HepG2 (cell line): ENCODE measurements at regions not wholly inside any gene's neighbourhood (a gene's known extent, or its start where the extent isn't known, plus 50 kb on each side); places are given as distances from the start of the nearest gene placed in this dataset.

ENCODE experiments used
- ATAC-seq: fragments of 200-7000 bp; cut with Tn5 transposase; 3 replicates; pipeline ENCODE4 v1.9.1; 2020; ENCODE audit warnings: mild to moderate bottlenecking, moderate library complexity
- BruUV-seq: library from RNA; stranded (reverse); fragments of 400-500 nt; replicated peaks from 2 replicates; lab custom pipeline; 2021; lab: Mats Ljungman, UMichigan
- CTCF ChIA-PET: fragments of 300-600 bp; formaldehyde crosslinking; extraction: SDS; loops from one replicate; lab custom pipeline; 2021; ENCODE audit warnings: low total read pairs, inconsistent platforms, low intra/inter-chr PET ratio; lab: Yijun Ruan, JAX
- POLR2A ChIA-PET: fragments of 350-600 bp; sonication (Branson Sonifier 250); formaldehyde crosslinking; loops from one replicate; lab custom pipeline; 2020; ENCODE audit warnings: antibody characterized with exemption, inconsistent platforms; lab: Yijun Ruan, JAX
- DNase-seq: peaks from one replicate; pipeline ENCODE4 v3.0.0-alpha.2; 2015; ENCODE audit warnings: low spot score
- FAIRE-seq: peaks from 3 replicates; lab custom pipeline; 2011; peaks lifted over from hg19 to GRCh38; lab: Jason Lieb, UNC
- H2AFZ ChIP-seq: one replicate; pipeline ENCODE4 v1.6.1; 2011; ENCODE audit warnings: low read length, inconsistent platforms
- H3K27ac ChIP-seq: fragments of 300-600 bp; 3 replicates; pipeline ENCODE4 v1.8.0; 2011; ENCODE audit warnings: mixed run types, mild to moderate bottlenecking, mixed read lengths, low read length, inconsistent platforms; ENCODE audit not compliant: insufficient read depth; ENCODE audit errors: extremely low read length
- H3K27me3 ChIP-seq, 2 experiments: fragments of 200-600 bp in 1 of 2; 2 replicates in 1 of 2; 3 replicates in 1 of 2; pipeline versions ENCODE4 v1.6.0 to v1.8.0; 2011; ENCODE audit warnings: low read length in 2 of 2, mild to moderate bottlenecking in 2 of 2, moderate library complexity in 2 of 2, inconsistent platforms in 1 of 2; ENCODE audit not compliant: insufficient read depth in 2 of 2, control insufficient read depth in 1 of 2
- H3K36me3 ChIP-seq, 2 experiments: fragments of 200-600 bp in 1 of 2; replicated peaks in 1 of 2; 2 replicates in 1 of 2; 3 replicates in 1 of 2; pipeline versions ENCODE4 v1.5.1 to v1.8.0; 2011; ENCODE audit warnings: low read length in 2 of 2, inconsistent platforms in 1 of 2; ENCODE audit not compliant: insufficient read depth in 2 of 2, control insufficient read depth in 1 of 2
- H3K4me1 ChIP-seq: 2 replicates; pipeline ENCODE4 v1.5.1; 2012; ENCODE audit warnings: low read length, inconsistent platforms; ENCODE audit not compliant: insufficient read depth
- H3K4me2 ChIP-seq: 2 replicates; pipeline ENCODE4 v1.6.0; 2011; ENCODE audit warnings: low read depth, low read length, inconsistent platforms
- H3K4me3 ChIP-seq, 3 experiments: fragments of 200-600 bp in 1 of 3; sonication (generic), shearing (Covaris generic) in 1 of 3; replicated peaks in 1 of 3; 2 replicates each; pipeline ENCODE4 v1.5.1; 2011 to 2016; ENCODE audit warnings: low read length in 3 of 3, inconsistent platforms in 2 of 3, low read depth in 2 of 3, mild to moderate bottlenecking in 2 of 3, control low read depth in 1 of 3, mixed read lengths in 1 of 3; ENCODE audit not compliant: insufficient read depth in 1 of 3
- H3K79me2 ChIP-seq: one replicate; pipeline ENCODE4 v1.6.1; 2011; ENCODE audit warnings: low read length, inconsistent platforms; ENCODE audit not compliant: insufficient read depth
- H3K9ac ChIP-seq: 2 replicates; pipeline ENCODE4 v1.6.0; 2011; ENCODE audit warnings: mild to moderate bottlenecking, low read depth, low read length, inconsistent platforms; ENCODE audit not compliant: insufficient read depth
- H3K9me3 ChIP-seq: 2 replicates; pipeline ENCODE4 v1.5.1; 2012; ENCODE audit warnings: mild to moderate bottlenecking, low read length
- H4K20me1 ChIP-seq: 2 replicates; pipeline ENCODE4 v1.6.0; 2011; ENCODE audit warnings: inconsistent platforms, mild to moderate bottlenecking, low read length, moderate library complexity; ENCODE audit not compliant: insufficient read depth
- DRAP1 ChIP-seq: IDR thresholded peaks from 2 replicates; pipeline ENCODE4 v1.6.1; 2016; ENCODE audit warnings: missing genetic modification reagents, missing compliant biosample characterization
- HBP1 ChIP-seq: IDR thresholded peaks from 2 replicates; pipeline ENCODE4 v1.6.1; 2016; ENCODE audit warnings: low read depth, control low read depth
- KDM5A ChIP-seq: fragments of 200-600 bp; sonication (generic); IDR thresholded peaks from 2 replicates; pipeline ENCODE4 v1.7.0; 2018; ENCODE audit warnings: antibody characterized with exemption, mild to moderate bottlenecking, low read length, borderline replicate concordance
- MNT ChIP-seq: fragments of 450-650 bp; IDR thresholded peaks from 2 replicates; pipeline ENCODE4 v1.6.1; 2016
- MXD1 ChIP-seq: sonication (generic); formaldehyde crosslinking; IDR thresholded peaks from 2 replicates; pipeline ENCODE4 v1.4.0; 2020; ENCODE audit warnings: mild to moderate bottlenecking, missing genetic modification reagents
- RARG ChIP-seq: sonication (generic); formaldehyde crosslinking; IDR thresholded peaks from 2 replicates; pipeline ENCODE4 v1.4.0; 2020; ENCODE audit warnings: low read depth, mild to moderate bottlenecking, missing genetic modification reagents
- ZNF138 ChIP-seq: sonication (generic); formaldehyde crosslinking; IDR thresholded peaks from 2 replicates; pipeline ENCODE4 v1.5.0; 2020; ENCODE audit warnings: mild to moderate bottlenecking, low read depth, missing genetic modification reagents
- ZNF143 ChIP-seq: sonication (generic); formaldehyde crosslinking; IDR thresholded peaks from 2 replicates; pipeline ENCODE4 v1.4.0; 2020; ENCODE audit warnings: missing genetic modification reagents
- ZNF512B ChIP-seq: sonication (generic); formaldehyde crosslinking; IDR thresholded peaks from 2 replicates; pipeline ENCODE4 v1.5.1; 2020; ENCODE audit warnings: missing genetic modification reagents, mild to moderate bottlenecking, borderline replicate concordance
- ZNF639 ChIP-seq: conservative IDR thresholded peaks from 2 replicates; pipeline ENCODE4 v1.6.1; 2018; ENCODE audit warnings: missing genetic modification reagents
- ZNF788 ChIP-seq: sonication (generic); formaldehyde crosslinking; IDR thresholded peaks from 2 replicates; pipeline ENCODE4 v1.5.0; 2020; ENCODE audit warnings: mild to moderate bottlenecking, missing genetic modification reagents, borderline replicate concordance
- in situ Hi-C: cut with HindIII; loops from 2 replicates; pipeline ENCODE4 v1.10.0; 2017; ENCODE audit warnings: low pct_unique_long_range_greater_than_20kb; ENCODE audit not compliant: extremely low pct_ligation_motif_present
- intact Hi-C: fragments of 100-400 bp; cut with micrococcal nuclease; formaldehyde crosslinking; loops from one replicate; pipeline ENCODE4 v1.10.0; 2022; ENCODE audit not compliant: unreplicated experiment

- intact Hi-C loops: no loop called here
- TF ChIP-seq HBP1 (CRISPR knock-in tag) (no peak), MXD1 (CRISPR knock-in tag) (no peak), ZNF639 (CRISPR knock-in tag) (no peak), ZNF788 (CRISPR knock-in tag) (no peak), MNT (no peak), ZNF138 (no peak), DRAP1 (no peak), KDM5A (no peak), RARG (CRISPR knock-in tag) (no peak), ZNF143 (no peak), ZNF512B (CRISPR knock-in tag) (no peak)
Measured at GRCh38 chr3:150165396-150166094, 194.8 kb upstream of the PFN2 start.

More at GRCh38 chr3:150165396-150166094, 194.8 kb upstream of the PFN2 start:
- H3K27me3 ChIP-seq: no peaks in the 10 kb centered on the region
- no peak for FAIRE-seq
- H4K20me1 ChIP-seq: no peaks in the 10 kb centered on the region
- H3K4me1 ChIP-seq: no peaks in the 10 kb centered on the region
- no peak overlapping the region for H2AFZ ChIP-seq
- H3K36me3 ChIP-seq: no peaks in the 10 kb centered on the region
- H3K4me3 ChIP-seq: no peak overlapping the region
- H3K9me3 ChIP-seq: no peaks in the 10 kb centered on the region
- H3K4me2 ChIP-seq: no peak overlapping the region
- in situ Hi-C loops: no loop called here
- H3K79me2 ChIP-seq: no peaks in the 10 kb centered on the region
- H3K27ac ChIP-seq: no peak overlapping the region
- no peak for DNase-seq
- ChIA-PET CTCF (no interaction called here), POLR2A (no interaction called here)
- ATAC-seq: no peak
- H3K9ac ChIP-seq: no peak overlapping the region
- BruUV-seq: no TSS peak
